Trophoblast cell (in vitro differentiated cells and primary cell): ENCODE measurements at regions not wholly inside any gene's neighbourhood (a gene's known extent, or its start where the extent isn't known, plus 50 kb on each side); places are given as distances from the start of the nearest gene placed in this dataset.

Source experiments
- DNase-seq, 2 donors: peaks; one replicate each; pipeline ENCODE4 v3.0.0-alpha.2; 2016
- H2AFZ ChIP-seq: 2 replicates; pipeline ENCODE4 v1.6.1; 2013; ENCODE audit warnings: low read length, moderate library complexity, mild to moderate bottlenecking; ENCODE audit not compliant: insufficient read depth, poor library complexity
- H2AK5ac ChIP-seq: 2 replicates; pipeline ENCODE4 v1.6.1; 2013; ENCODE audit warnings: mild to moderate bottlenecking, low read length
- H2BK120ac ChIP-seq: 2 replicates; pipeline ENCODE4 v1.6.1; 2013; ENCODE audit warnings: low read length, mild to moderate bottlenecking, moderate library complexity; ENCODE audit not compliant: insufficient read depth, poor library complexity
- H2BK12ac ChIP-seq: 2 replicates; pipeline ENCODE4 v1.6.1; 2013; ENCODE audit warnings: mild to moderate bottlenecking, low read length, moderate library complexity
- H2BK5ac ChIP-seq: 2 replicates; pipeline ENCODE4 v1.6.1; 2013; ENCODE audit warnings: low read length, low read depth, moderate library complexity, mild to moderate bottlenecking; ENCODE audit not compliant: poor library complexity
- H3K14ac ChIP-seq: 2 replicates; pipeline ENCODE4 v1.6.1; 2013; ENCODE audit warnings: mild to moderate bottlenecking, low read length
- H3K18ac ChIP-seq: 2 replicates; pipeline ENCODE4 v1.6.1; 2013; ENCODE audit warnings: mild to moderate bottlenecking, low read length
- H3K23ac ChIP-seq: 2 replicates; pipeline ENCODE4 v1.6.1; 2013; ENCODE audit warnings: low read length
- H3K27ac ChIP-seq: 2 replicates; pipeline ENCODE4 v1.5.1; 2013; ENCODE audit warnings: low read depth, mild to moderate bottlenecking, inconsistent platforms, low read length, moderate library complexity
- H3K27me3 ChIP-seq: 2 replicates; pipeline ENCODE4 v1.6.1; 2013; ENCODE audit warnings: inconsistent platforms, mild to moderate bottlenecking, low read length, moderate library complexity; ENCODE audit not compliant: insufficient read depth
- H3K36me3 ChIP-seq, 2 experiments: 1 replicate in 1 of 2; 2 replicates in 1 of 2; pipeline ENCODE4 v1.6.1; 2013; ENCODE audit warnings: low read length in 2 of 2, mild to moderate bottlenecking in 2 of 2, moderate library complexity in 1 of 2; ENCODE audit not compliant: insufficient read depth in 2 of 2, control insufficient read depth in 1 of 2
- H3K4ac ChIP-seq: 2 replicates; pipeline ENCODE4 v1.6.1; 2013; ENCODE audit warnings: low read depth, mild to moderate bottlenecking, low read length, moderate library complexity
- H3K4me1 ChIP-seq, 2 experiments: 1 replicate in 1 of 2; 2 replicates in 1 of 2; pipeline ENCODE4 v1.6.1; 2013; ENCODE audit warnings: low read length in 2 of 2, mild to moderate bottlenecking in 2 of 2, moderate library complexity in 1 of 2; ENCODE audit not compliant: insufficient read depth in 2 of 2, control insufficient read depth in 1 of 2
- H3K4me2 ChIP-seq: 2 replicates; pipeline ENCODE4 v1.6.1; 2013; ENCODE audit warnings: inconsistent platforms, mild to moderate bottlenecking, low read length, moderate library complexity
- H3K4me3 ChIP-seq: 2 replicates; pipeline ENCODE4 v1.5.1; 2013; ENCODE audit warnings: mild to moderate bottlenecking, low read depth, low read length, inconsistent platforms
- H3K79me1 ChIP-seq: one replicate; pipeline ENCODE4 v1.6.1; 2013; ENCODE audit warnings: low read length
- H3K79me2 ChIP-seq: 2 replicates; pipeline ENCODE4 v1.6.1; 2013; ENCODE audit warnings: low read length, mild to moderate bottlenecking; ENCODE audit not compliant: control insufficient read depth, insufficient read depth, poor library complexity
- H3K9ac ChIP-seq: 2 replicates; pipeline ENCODE4 v1.6.1; 2013; ENCODE audit warnings: mild to moderate bottlenecking, low read length
- H3K9me3 ChIP-seq: 2 replicates; pipeline ENCODE4 v1.6.1; 2013; ENCODE audit warnings: low read depth, mild to moderate bottlenecking, control low read depth, inconsistent platforms, low read length; ENCODE audit not compliant: insufficient read depth
- H4K12ac ChIP-seq: 2 replicates; pipeline ENCODE4 v1.6.1; 2013; ENCODE audit warnings: low read depth, mild to moderate bottlenecking, low read length, moderate library complexity
- H4K8ac ChIP-seq: 2 replicates; pipeline ENCODE4 v1.6.1; 2013; ENCODE audit warnings: low read depth, mild to moderate bottlenecking, low read length, moderate library complexity
- H4K91ac ChIP-seq: one replicate; pipeline ENCODE4 v1.6.1; 2013; ENCODE audit warnings: low read depth, mild to moderate bottlenecking, low read length, moderate library complexity
- WGBS: extraction: QIAGEN DNeasy Blood & Tissue Kit; methylation state at CpG from one replicate; pipeline ENCODE4 v1.1.7; 2013; ENCODE audit warnings: missing lambda C conversion rate; ENCODE audit not compliant: insufficient read length, insufficient coverage; ENCODE audit errors: extremely low coverage; 5-methylcytosine and 5-hydroxymethylcytosine counted together

- Histone ChIP-seq H3K18ac (no peak overlapping the region), H4K8ac (no peak overlapping the region), H4K91ac (no peak overlapping the region), H2BK5ac (no peak overlapping the region), H4K12ac (no peak overlapping the region), H3K79me2 (no peaks in the 10 kb centered on the region), H3K27me3 (no peaks in the 10 kb centered on the region), H2BK12ac (no peak overlapping the region), H3K36me3 (no peaks in the 10 kb centered on the region), H3K9ac (no peak overlapping the region), H3K9me3 (peaks cover 4% of the 10 kb centered on the region), H2AFZ (no peak overlapping the region), H3K27ac (no peak overlapping the region), H3K4me1 (no peaks in the 10 kb centered on the region), H3K23ac (no peak overlapping the region), H3K4me2 (no peak overlapping the region), H3K4me3 (no peak overlapping the region), H2BK120ac (no peak overlapping the region), H3K4ac (no peak overlapping the region), H2AK5ac (no peak overlapping the region), H3K14ac (no peak overlapping the region), H3K79me1 (no peaks in the 10 kb centered on the region)
- no CpG with 5 or more reads among the region's 6 CpGs for WGBS
- no peak for DNase-seq
These were observed 230.2 kb upstream of the TLE4 start for GRCh38 chr9:79341561-79341960.

- Histone ChIP-seq H3K18ac (no peak overlapping the region), H2BK120ac (no peak overlapping the region), H3K4me2 (no peak overlapping the region), H3K79me2 (no peaks in the 10 kb centered on the region), H3K79me1 (no peaks in the 10 kb centered on the region), H3K9ac (no peak overlapping the region), H3K4me1 (peaks cover 2% of the 10 kb centered on the region in 2 experiments), H2AFZ (no peak overlapping the region), H4K8ac (no peak overlapping the region), H3K27ac (no peak overlapping the region), H3K27me3 (no peaks in the 10 kb centered on the region), H4K12ac (no peak overlapping the region), H2AK5ac (no peak overlapping the region), H4K91ac (no peak overlapping the region), H3K4me3 (no peak overlapping the region), H3K23ac (no peak overlapping the region), H3K4ac (no peak overlapping the region), H2BK12ac (no peak overlapping the region), H3K14ac (no peak overlapping the region), H3K36me3 (no peaks in the 10 kb centered on the region), H2BK5ac (no peak overlapping the region), H3K9me3 (no peaks in the 10 kb centered on the region)
- DNase-seq = peak; percentile 18 to 68
- WGBS = no CpG with 5 or more reads among the region's 3 CpGs
These were observed 225.3 kb upstream of the TLE4 start for GRCh38 chr9:79346350-79347020.

- H3K4me3 ChIP-seq = no peak overlapping the region
- no peak overlapping the region for H3K4ac ChIP-seq
- H3K27ac ChIP-seq = no peak overlapping the region
- H3K36me3 ChIP-seq = no peaks in the 10 kb centered on the region
- H4K91ac ChIP-seq = no peak overlapping the region
- peak; percentile 13 to 79 for DNase-seq
- H2AFZ ChIP-seq = no peak overlapping the region
- H4K8ac ChIP-seq = no peak overlapping the region
- H3K9me3 ChIP-seq = no peaks in the 10 kb centered on the region
- no peak overlapping the region for H2BK12ac ChIP-seq
- no CpG with 5 or more reads among the region's 3 CpGs for WGBS
- H3K27me3 ChIP-seq = no peaks in the 10 kb centered on the region
- H3K18ac ChIP-seq = no peak overlapping the region
- no peak overlapping the region for H3K9ac ChIP-seq
- H2BK5ac ChIP-seq = no peak overlapping the region
- peaks cover 5 to 6% of the 10 kb centered on the region in 2 experiments for H3K4me1 ChIP-seq
- no peaks in the 10 kb centered on the region for H3K79me2 ChIP-seq
- H3K79me1 ChIP-seq = no peaks in the 10 kb centered on the region
- no peak overlapping the region for H4K12ac ChIP-seq
- no peak overlapping the region for H3K4me2 ChIP-seq
- no peak overlapping the region for H2BK120ac ChIP-seq
- H3K23ac ChIP-seq = no peak overlapping the region
- no peak overlapping the region for H2AK5ac ChIP-seq
- H3K14ac ChIP-seq = no peak overlapping the region
These were observed 219.4 kb upstream of the TLE4 start for GRCh38 chr9:79352322-79352721.

GRCh38 chr9:79353856-79354520 is 217.8 kb upstream of the TLE4 start:
- H3K4me1 ChIP-seq = peaks cover 4 to 5% of the 10 kb centered on the region in 2 experiments
- no peak overlapping the region for H2AK5ac ChIP-seq
- no peak overlapping the region for H3K4me2 ChIP-seq
- DNase-seq = no peak
- H2AFZ ChIP-seq = no peak overlapping the region
- no peak overlapping the region for H4K91ac ChIP-seq
- H2BK120ac ChIP-seq = peak overlapping the region; percentile 13
- no peak overlapping the region for H3K27ac ChIP-seq
- no CpG with 5 or more reads among the region's 2 CpGs for WGBS
- H2BK5ac ChIP-seq = no peak overlapping the region
- H3K9ac ChIP-seq = no peak overlapping the region
- no peaks in the 10 kb centered on the region for H3K36me3 ChIP-seq
- peak overlapping the region; percentile 40 for H2BK12ac ChIP-seq
- no peak overlapping the region for H3K4ac ChIP-seq
- H3K9me3 ChIP-seq = no peaks in the 10 kb centered on the region
- H4K8ac ChIP-seq = no peak overlapping the region
- H3K14ac ChIP-seq = no peak overlapping the region
- H4K12ac ChIP-seq = no peak overlapping the region
- H3K79me1 ChIP-seq = no peaks in the 10 kb centered on the region
- H3K18ac ChIP-seq = no peak overlapping the region
- no peaks in the 10 kb centered on the region for H3K79me2 ChIP-seq
- no peak overlapping the region for H3K4me3 ChIP-seq
- no peak overlapping the region for H3K23ac ChIP-seq
- no peaks in the 10 kb centered on the region for H3K27me3 ChIP-seq
